ENCODE measurements at regions not wholly inside any gene's neighbourhood (a gene's known extent, or its start where the extent isn't known, plus 50 kb on each side); places are given as distances from the start of the nearest gene placed in this dataset.

- no peak for TF ChIP-seq TAF1 (IDR thresholded peaks at IDR 0.05; ENCODE audit: low read depth, low read length)
- no peak for TF ChIP-seq POLR2A (IDR thresholded peaks at IDR 0.05; ENCODE audit: low read depth, low read length)
- no peak for TF ChIP-seq POLR2AphosphoS5 (IDR thresholded peaks at IDR 0.05; ENCODE audit: low read depth, low read length)
- no peak for TF ChIP-seq SPI1 (IDR thresholded peaks at IDR 0.05; ENCODE audit: low read depth, low read length)
- TF ChIP-seq PAX5 (IDR thresholded peaks at IDR 0.05; ENCODE audit: insufficient read depth, low read length, severe bottlenecking): no peak
- TF ChIP-seq POU2F2 (IDR thresholded peaks at IDR 0.05; ENCODE audit: low read depth, low read length): no peak
Observed at GRCh38 chr18:2199060-2199459, 372.2 kb downstream of the METTL4 start.

All from GM12891 (cell line).